SIG-M5 treated with dmso at 0.1 percent for 504 hours (cell line): ENCODE measurements at regions not wholly inside any gene's neighbourhood (a gene's known extent, or its start where the extent isn't known, plus 50 kb on each side); places are given as distances from the start of the nearest gene placed in this dataset.

ENCODE experiments used
- DNase-seq: peaks from one replicate; lab custom pipeline; 2025; ENCODE audit not compliant: unreplicated experiment; lab: John Stamatoyannopoulos, UW

DNA sequence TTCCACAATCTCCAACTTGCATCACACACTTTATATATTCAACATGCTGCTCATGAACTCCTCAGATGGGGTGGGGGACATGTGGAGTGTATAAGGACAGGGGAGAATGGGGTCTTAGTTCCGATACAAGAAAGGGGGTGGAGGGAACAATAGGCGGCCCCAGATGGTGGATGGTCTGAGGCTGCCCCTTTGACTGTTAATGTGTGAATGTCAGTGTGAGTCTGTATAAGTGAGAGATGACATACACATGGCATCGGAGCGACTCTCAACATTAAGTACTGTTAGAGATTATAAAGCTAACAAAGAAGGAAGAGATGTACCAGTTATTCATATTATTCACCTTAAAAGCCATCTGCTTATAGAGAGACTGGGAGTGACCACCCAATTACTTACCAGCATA is 193.1 kb downstream of the AXIN2 start:
- DNase-seq = no peak

DNA sequence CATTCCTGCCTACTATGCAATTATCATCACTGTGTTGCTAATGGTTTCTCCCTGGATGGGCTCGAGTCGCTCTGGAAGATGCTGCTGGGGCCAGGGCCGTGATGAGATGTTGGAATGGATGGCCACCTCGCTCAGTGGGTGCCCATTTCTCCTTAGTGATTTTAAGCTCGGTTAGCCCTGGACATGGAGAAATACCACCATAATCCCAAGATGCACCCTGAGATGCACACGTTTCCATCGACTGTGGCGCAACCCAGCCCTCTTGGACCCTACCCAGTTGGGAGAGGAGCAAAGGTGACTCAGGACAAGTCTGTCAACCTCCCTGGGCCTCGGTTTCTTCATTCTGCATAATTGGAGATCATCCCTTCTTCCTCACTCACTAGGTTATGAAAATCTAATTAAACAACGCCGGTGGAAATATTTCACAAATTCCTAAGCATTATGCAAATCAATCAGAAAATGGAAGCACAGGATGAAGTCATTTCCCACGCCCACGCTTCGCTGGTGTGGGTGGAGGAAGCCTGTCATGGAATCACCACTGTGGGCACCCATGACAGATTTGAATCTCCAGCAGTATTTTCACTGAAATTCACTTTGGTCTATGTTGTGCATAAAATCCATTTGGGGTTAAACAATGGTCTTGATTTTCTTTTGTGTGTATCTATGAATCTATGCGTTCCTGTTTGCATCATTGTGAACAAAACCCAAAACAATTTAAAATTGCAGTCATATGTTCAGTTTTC is 195.2 kb downstream of the AXIN2 start:
- no peak for DNase-seq

DNA sequence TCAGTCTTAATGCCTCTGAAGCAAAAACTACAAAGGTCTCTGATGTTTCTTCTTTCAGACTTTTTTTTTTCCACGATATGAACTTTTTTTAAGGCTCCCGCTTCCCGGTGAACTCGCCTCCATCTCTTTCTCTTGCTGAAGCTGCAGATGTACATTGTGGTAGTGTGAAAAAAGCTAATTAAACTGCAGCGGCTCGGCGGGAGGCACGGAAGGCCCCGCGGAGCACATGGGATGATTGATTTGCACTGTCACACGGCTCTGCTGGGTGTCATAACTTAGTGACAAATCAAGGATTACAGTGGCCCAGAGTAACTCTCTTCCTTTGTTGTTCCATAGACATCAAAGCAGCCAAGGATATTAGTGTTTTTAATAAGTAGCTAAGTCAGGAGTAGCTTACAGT is 196.3 kb downstream of the AXIN2 start:
- DNase-seq = no peak

DNA sequence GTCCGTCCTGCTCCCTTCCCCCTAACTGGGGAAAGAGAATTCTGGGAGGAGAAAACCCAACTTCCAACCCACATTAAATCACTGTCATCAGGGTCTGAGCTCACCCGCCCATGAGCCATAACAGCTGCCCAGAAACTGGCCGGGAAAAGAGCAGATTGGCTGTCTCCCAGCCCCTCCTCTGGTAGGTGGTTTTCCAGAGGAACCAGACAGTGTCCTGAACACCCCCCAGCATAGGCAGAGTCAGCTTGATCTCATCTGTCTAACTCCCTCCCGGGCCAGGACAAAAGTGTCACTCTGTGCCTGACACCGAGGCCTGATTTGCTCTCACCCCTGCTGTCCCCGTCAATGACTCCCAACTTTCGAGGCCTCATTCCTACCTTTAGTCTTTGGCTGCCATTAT is 197.0 kb downstream of the AXIN2 start:
- no peak for DNase-seq

DNA sequence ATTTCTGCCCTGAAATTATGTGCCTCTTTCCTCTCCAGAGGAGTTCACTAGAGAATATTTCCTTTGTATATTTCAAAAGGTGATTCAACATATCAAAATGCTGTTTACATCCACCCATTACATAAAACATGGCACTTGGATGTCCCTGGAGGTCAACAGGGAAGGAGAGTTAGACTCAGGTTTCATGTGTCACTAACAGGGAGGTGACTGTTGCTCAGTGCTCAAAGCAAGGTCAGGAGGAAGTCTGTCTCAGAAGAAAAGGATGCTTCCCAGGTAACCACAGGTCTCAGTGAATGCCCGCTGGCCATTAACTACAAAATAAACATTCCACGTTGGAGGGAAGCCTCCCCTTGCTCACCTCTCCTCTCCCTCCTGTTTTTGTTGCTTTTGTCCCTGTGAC is 198.6 kb downstream of the AXIN2 start:
- peak; percentile 84 for DNase-seq

DNA sequence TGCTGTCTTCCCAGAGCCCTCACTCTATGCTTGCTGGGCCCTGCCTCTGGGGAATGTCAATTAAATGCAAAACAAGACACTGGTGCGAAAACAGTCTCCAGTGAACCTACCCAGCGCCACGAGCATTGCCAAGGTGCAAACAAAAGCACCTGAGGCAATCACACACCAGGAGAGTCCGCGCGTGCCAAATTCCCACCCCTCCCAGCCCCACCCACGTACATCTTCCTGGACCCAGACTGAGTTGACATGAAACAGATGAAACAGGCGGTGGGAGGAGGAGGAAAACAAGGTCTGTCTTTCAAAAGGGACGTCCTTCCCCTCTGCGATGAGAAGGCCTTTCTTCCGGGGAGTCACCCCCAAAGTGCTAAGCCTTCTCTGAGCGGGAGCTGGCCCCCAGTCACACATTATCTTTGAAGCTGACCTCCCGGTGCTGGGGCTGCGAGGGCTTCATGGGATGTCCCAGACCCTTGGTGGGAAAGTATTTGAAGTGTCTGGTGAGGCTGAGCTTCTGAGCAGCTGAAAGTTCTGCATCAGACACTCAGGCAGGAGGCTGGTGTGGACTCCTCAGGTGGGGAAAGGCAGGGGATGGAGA is 200.4 kb downstream of the AXIN2 start:
- no peak for DNase-seq

DNA sequence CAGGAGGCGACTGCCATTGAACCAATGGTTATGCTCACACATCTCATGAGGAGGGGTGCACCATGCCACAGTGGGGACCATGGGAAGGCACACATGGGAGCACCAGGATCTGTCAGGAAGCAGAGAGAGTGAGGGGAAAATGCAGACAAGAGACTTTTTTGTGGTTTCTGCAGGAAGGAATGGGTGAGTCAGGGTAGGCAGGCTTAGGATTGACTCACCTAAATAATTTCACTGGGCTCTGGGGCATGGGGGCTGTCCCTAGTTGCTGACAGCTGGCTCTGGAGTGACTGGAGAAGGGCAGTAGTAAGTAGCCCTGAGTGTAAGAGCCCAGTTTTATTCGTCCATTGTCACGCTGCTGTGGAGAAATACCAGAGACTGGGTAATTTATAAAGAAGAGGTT is 202.4 kb downstream of the AXIN2 start:
- DNase-seq = no peak

DNA sequence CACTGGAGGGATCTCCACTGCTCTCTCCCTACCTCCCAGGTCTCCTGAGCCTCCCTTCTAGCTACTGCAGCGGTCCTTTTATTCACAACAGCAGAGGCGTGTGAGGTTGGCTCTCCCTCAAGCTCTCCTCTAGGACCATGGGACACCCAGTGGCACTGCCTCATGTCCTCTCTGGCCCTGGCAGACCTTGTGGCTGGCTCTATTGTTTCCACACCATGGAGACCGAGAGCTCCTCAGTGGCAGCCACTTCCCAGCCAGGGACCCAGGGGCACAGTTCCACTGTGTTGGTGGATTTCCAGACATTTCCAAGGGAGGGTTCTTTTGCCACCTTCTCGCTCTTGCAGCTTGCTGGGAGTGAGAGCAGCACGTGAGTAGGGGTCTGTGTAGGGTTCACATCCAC is 204.9 kb downstream of the AXIN2 start:
- no peak for DNase-seq

DNA sequence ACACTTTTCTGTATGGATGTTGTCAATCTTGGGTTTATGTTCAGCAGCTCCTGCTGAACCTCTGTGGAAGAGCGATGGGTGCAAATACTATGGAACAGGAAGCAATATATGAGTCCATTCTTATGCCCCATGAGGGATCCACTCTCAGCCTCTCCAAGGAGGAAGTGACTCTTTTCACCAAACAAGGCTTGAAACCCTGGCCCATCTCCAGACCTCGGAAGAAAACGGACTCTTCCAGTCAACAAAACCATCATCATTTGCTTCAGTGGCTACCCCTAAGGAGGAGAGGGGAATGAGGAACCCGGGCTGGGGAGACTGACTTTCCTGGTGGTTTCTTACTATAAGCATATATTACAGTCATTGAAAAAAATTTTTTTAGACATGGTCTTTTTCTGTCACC is 206.2 kb downstream of the AXIN2 start:
- DNase-seq = no peak

DNA sequence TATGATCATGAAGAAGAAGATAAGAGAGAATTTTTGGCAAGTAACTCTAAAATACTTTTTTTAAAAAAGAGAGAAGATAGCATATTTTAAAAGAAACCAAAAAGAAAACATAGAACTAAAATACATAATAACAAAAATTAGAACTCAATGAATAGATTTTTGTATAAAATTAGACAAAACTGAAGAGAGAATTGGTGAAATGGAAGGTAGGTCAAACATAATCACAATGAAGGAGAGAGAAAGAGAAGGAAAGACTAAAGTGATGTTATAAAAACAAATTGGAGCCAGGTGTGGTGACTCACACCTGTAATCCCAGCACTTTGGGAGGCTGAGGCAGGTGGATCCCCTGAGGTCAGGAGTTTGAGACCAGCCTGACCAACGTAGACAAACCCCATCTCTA is 211.5 kb downstream of the AXIN2 start:
- DNase-seq = no peak

DNA sequence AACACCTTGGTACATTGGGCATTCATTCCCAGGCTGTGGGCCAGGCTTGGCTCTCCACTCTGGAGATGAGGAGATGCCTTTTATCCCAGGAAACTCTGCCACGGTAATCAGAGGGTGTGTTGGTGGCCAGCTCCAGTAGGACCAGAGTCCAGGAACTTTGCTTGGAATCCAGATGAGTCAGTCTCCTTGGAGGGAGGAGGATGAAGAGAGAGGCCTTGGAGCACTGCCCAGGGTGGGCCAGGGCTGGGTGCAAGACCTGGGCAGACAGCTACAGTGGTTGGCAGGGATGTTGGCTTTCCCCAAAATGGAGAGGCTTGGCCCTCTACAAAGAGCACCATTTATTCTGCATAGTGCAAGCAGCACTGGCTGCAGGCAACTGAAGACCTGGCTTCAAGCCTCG is 209.0 kb downstream of the RGS9 start:
- no peak for DNase-seq

DNA sequence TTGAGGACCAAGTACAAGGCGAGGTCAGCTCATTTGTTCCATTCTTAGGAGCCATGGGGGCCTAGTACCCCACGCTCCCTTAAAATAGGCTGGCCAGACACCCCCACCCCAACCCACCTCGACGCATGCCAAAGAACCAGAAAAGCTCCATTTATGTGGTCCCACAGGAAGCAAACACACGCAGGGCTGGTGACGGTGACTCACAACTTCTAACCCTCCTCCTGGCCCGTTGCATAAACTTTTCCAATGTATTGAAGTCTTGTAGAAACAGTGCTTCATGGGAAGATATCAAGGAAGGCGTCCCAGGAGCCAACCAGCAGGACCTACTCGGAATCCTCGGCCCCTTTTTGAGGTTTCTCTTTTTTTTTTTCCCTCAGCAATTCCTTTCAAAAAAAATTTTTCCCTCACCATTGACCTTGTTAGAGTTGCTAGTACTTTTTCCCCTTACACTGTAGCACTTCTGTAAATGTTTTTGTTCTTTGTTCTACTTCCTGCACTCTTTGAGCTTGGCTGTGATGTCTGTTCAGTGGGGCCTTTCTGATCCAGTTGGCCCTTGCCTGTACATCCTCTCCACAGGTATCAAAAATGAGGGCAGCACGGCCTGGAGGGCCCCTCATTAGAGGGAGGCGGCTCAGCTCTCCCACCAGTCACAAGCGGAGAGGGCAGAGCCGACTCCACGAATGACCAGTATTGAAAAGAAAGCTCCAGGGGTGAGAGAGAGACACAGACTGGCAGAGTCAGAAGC is 208.3 kb downstream of the RGS9 start:
- DNase-seq = no peak

DNA sequence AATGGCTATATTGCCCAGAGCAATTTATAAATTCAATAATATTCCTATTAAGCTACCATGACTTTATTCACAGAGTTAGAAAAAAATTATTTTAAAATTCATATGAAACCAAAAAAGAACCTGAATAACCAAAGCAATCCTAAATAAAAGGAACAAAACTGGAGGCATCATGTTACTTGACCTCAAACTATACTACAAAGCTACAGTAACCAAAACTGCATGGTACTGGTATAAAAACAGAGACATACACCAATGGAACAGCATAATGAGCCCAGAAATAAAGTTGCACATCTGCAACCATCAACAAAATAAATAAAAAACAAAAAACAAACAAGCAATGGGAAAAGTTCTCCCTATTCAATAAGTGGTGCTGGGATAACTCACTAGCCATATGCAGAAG is 203.2 kb downstream of the RGS9 start:
- DNase-seq = no peak

DNA sequence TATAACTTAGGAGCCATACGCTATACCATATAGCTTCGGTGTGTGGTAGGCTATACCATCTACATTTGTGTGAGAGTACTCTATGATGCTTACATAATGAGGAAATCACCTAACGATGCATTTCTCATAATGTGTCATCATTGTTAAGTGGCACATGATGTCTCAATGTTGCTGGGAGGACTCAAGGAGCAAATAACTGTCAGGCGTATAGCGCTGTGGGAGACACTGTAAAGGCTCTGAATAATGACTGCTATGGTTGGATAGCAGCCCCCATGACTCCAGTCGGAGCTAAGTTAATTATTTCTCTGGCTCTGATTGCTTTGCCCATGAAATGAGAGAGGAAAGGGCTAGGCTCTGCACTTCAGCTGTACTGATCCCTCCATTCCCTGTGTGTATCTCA is 197.2 kb downstream of the RGS9 start:
- no peak for DNase-seq

DNA sequence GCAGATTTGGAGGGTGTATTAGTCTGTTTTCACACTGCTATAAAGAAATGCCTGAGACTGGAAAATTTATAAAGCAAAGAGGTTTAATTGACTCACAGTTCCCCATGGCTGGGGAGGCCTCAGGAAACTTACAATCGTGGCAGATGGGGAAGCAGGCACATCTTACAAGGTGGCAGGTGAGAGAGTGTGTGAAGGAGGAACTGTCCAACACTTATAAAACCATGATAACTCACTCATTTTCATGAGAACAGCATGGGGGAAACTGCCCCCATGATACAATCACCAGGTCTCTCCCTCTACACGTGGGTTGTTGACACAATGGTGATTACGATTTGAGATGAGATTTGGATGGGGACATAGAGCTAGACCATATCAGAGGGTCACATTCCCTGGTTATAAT is 195.6 kb downstream of the RGS9 start:
- no peak for DNase-seq

DNA sequence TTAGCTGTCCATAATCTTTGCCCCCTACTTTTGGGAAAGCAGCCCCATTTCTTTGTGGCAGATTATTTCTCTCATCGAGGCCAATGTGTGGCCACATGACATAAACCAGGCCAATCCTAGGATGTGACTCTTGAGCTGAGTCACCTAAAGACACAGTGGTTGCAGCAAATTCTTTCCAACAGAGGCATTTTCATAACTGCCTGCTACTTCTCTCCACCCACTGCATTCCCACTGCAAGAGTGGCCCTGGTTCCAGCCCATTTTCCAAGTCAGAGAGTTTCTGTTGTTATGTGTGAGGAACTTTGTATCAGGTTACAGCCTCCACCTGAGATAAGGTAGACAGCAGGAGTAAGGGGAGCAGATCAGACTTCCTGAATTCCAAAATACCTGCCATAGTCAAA is 195.2 kb downstream of the RGS9 start:
- no peak for DNase-seq

DNA sequence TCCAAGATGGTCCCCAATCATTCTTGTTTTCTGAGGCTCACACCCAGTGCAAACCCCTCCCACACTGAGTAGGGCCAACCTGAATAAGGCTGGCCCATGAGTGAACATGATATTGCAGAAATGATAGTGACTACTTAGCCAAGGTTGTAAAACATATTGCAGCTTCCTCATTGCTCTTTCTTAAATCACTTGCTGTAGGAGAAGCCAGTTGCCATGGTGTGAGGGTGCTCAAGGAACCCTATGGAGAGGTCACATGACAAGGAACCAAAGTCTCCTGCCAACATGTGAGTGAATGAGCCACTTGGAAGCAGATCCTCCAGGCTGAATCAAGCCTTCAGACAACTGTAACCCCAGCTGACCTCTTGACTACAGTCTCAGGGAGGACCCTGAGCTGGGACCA is 191.4 kb downstream of the RGS9 start:
- no peak for DNase-seq

DNA sequence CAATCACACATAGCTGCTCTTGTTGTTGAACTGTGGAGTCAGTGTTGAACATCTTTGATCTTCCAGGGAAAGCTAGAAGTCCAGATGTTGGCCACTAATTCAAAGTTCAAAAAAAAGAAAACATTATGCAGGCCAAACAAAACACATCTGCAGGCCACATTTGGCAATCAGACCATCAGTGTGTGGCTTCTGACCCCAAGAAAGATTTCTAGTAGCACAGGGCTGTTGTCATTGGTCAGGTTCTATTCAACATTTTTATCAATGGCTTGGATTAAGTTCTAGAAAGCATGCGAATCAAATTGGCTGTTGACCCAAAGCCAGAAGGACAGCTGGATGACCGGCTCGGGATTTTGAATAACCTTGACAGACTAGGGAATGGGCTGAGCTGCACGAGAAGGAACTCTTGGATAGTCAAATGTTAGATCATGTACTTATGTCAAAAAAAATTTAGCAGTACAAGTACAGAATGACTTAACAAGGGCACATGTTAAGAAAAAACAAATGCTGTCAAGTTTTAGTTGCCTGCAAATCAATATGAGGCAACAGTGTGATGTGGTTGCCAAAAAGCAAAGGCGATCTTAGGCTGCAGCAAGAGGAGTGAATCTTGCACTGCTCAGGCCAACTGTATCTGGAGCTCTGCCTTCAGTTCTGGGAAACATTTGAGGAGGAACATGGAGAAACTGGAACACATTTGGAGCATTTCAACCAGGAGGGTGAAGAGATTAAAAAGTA is 187.6 kb downstream of the RGS9 start:
- no peak for DNase-seq

DNA sequence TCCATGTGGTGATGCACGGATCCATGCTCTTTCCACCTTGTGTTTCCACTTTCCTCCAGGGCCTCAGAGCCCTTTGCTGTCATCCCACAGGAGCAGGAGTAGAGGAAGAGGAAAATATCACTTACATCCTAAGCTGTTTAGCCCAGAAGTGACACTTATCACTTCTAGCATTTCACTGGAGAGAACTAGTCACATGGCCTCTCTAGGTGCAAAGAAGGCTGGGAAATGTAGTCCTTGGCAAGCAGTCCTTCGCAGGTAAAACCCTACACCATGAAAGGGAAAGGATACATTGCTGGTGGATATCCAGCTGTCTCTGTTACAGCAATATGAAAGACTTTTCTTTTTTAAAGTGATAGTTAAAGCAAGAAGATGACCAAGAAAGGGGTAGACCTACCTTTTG is 185.9 kb downstream of the RGS9 start:
- peak; percentile 21 for DNase-seq

DNA sequence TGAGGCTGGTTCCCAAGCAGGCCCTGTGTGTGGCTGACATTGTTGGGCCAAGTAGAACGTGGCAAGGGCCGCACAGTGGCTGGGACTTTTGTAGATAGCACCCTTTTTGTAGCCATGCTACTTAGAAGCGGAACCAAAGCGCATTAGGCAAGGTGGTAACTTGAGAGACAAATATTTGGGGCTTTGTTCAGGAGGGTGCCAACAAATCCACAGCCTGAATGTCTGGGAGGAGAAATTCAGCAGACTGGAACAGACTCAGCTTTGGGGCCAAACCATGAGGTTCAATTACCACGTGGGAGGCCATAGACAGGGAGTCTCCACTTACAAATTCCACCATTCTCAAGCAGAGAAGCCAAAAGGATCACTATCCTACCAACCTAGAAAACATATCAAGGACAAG is 183.7 kb downstream of the RGS9 start:
- no peak for DNase-seq

DNA sequence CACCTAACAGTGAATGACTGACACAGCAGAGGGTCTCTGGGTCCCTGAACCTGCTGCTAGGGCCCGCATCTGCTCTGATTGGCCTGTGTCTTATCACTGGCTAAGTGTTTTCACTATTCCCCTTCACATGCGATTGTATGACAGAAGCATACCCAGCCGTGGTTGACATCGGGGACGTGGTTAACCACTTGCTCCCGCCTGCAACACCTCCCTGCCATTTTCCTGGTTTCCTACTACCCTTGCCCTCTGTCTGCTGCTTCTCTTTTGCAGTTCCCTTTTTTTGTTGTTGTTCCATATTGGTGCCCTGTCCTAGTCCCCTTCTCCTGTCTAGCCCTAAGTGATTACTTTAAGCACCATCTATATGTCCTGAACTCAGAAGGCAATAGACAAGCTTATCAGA is 177.0 kb downstream of the RGS9 start:
- DNase-seq = no peak
